ENCODE measurements at regions not wholly inside any gene's neighbourhood (a gene's known extent, or its start where the extent isn't known, plus 50 kb on each side); places are given as distances from the start of the nearest gene placed in this dataset.
A peak's percentile ranks its signal among the peaks of the same experiment; 100 is the strongest.

- DNase-seq (ENCODE audit: low spot score) = no peak
- in situ Hi-C loops (cut with HindIII; ENCODE audit: low sequenced_read_pairs) = no loop called here
Observed at GRCh38 chr2:217071416-217071815, 211.6 kb upstream of the TNP1 start.

GRCh38 chr2:217070611-217071010, 210.7 kb upstream of the TNP1 start:
- in situ Hi-C loops (cut with HindIII; ENCODE audit: low sequenced_read_pairs) = no loop called here
- DNase-seq (ENCODE audit: low spot score) = no peak

- no peak for DNase-seq (ENCODE audit: low spot score)
- in situ Hi-C loops (cut with HindIII; ENCODE audit: low sequenced_read_pairs) = no loop called here
Observed at GRCh38 chr2:217070043-217070430, 210.2 kb upstream of the TNP1 start.

- DNase-seq (ENCODE audit: low spot score) = no peak
- in situ Hi-C loops (cut with HindIII; ENCODE audit: low sequenced_read_pairs) = no loop called here
Observed at GRCh38 chr2:217069263-217070042, 209.6 kb upstream of the TNP1 start.

GRCh38 chr2:217068677-217069250, 208.9 kb upstream of the TNP1 start:
- in situ Hi-C loops (cut with HindIII; ENCODE audit: low sequenced_read_pairs) = no loop called here
- no peak for DNase-seq (ENCODE audit: low spot score)

- in situ Hi-C loops (cut with HindIII; ENCODE audit: low sequenced_read_pairs) = no loop called here
- DNase-seq (ENCODE audit: low spot score) = no peak
Observed at GRCh38 chr2:217067787-217068186, 207.9 kb upstream of the TNP1 start.

- in situ Hi-C loops (cut with HindIII; ENCODE audit: low sequenced_read_pairs) = no loop called here
- no peak for DNase-seq (ENCODE audit: low spot score)
Observed at GRCh38 chr2:217066510-217067270, 206.8 kb upstream of the TNP1 start.

- DNase-seq (ENCODE audit: low spot score) = no peak
- in situ Hi-C loops (cut with HindIII; ENCODE audit: low sequenced_read_pairs) = no loop called here
Observed at GRCh38 chr2:217065695-217066405, 206.0 kb upstream of the TNP1 start.

GRCh38 chr2:217065012-217065290, 205.1 kb upstream of the TNP1 start:
- in situ Hi-C loops (cut with HindIII; ENCODE audit: low sequenced_read_pairs) = no loop called here
- DNase-seq (ENCODE audit: low spot score) = no peak

- in situ Hi-C loops (cut with HindIII; ENCODE audit: low sequenced_read_pairs) = no loop called here
- DNase-seq (ENCODE audit: low spot score) = no peak
Observed at GRCh38 chr2:217064234-217065011, 204.6 kb upstream of the TNP1 start.

GRCh38 chr2:217063238-217063755, 203.4 kb upstream of the TNP1 start:
- no peak for DNase-seq (ENCODE audit: low spot score)
- in situ Hi-C loops (cut with HindIII; ENCODE audit: low sequenced_read_pairs) = no loop called here

GRCh38 chr2:217062768-217063167, 202.9 kb upstream of the TNP1 start:
- in situ Hi-C loops (cut with HindIII; ENCODE audit: low sequenced_read_pairs) = no loop called here
- DNase-seq (ENCODE audit: low spot score) = no peak

- peak; percentile 86 for DNase-seq (ENCODE audit: low spot score)
- in situ Hi-C loops (cut with HindIII; ENCODE audit: low sequenced_read_pairs) = no loop called here
Observed at GRCh38 chr2:217061916-217062505, 202.1 kb upstream of the TNP1 start.

- in situ Hi-C loops (cut with HindIII; ENCODE audit: low sequenced_read_pairs) = no loop called here
- DNase-seq (ENCODE audit: low spot score) = no peak
Observed at GRCh38 chr2:217060951-217061547, 201.2 kb upstream of the TNP1 start.

- in situ Hi-C loops (cut with HindIII; ENCODE audit: low sequenced_read_pairs) = no loop called here
- DNase-seq (ENCODE audit: low spot score) = peak; percentile 89
Observed at GRCh38 chr2:217060516-217060915, 200.7 kb upstream of the TNP1 start.

- in situ Hi-C loops (cut with HindIII; ENCODE audit: low sequenced_read_pairs) = no loop called here
- DNase-seq (ENCODE audit: low spot score) = no peak
Observed at GRCh38 chr2:217058791-217059755, 199.2 kb upstream of the TNP1 start.

GRCh38 chr2:217057773-217058172, 197.9 kb upstream of the TNP1 start:
- in situ Hi-C loops (cut with HindIII; ENCODE audit: low sequenced_read_pairs) = no loop called here
- no peak for DNase-seq (ENCODE audit: low spot score)

Data from G401 (cell line).